NT2/D1 (cell line): ENCODE measurements at regions not wholly inside any gene's neighbourhood (a gene's known extent, or its start where the extent isn't known, plus 50 kb on each side); places are given as distances from the start of the nearest gene placed in this dataset.

Experiments used
- SUZ12 ChIP-seq: IDR thresholded peaks from 2 replicates; pipeline ENCODE4 v1.6.1; 2011; ENCODE audit not compliant: insufficient read length, insufficient read depth; ENCODE audit errors: extremely low read depth
- YY1 ChIP-seq: IDR thresholded peaks from 2 replicates; pipeline ENCODE4 v1.6.1; 2011; ENCODE audit not compliant: insufficient read length, insufficient read depth
- ZNF274 ChIP-seq: IDR thresholded peaks from 2 replicates; pipeline ENCODE4 v1.6.1; 2011; ENCODE audit warnings: mild to moderate bottlenecking, low read depth, low read length

- no peak for TF ChIP-seq YY1
- TF ChIP-seq SUZ12: no peak
- no peak for TF ChIP-seq ZNF274
These were observed 460.4 kb upstream of the CCDC196 start for GRCh38 chr14:66025779-66026178.
